GM19193 (cell line): ENCODE measurements at regions not wholly inside any gene's neighbourhood (a gene's known extent, or its start where the extent isn't known, plus 50 kb on each side); places are given as distances from the start of the nearest gene placed in this dataset.

ENCODE experiments used
- POLR2A ChIP-seq: IDR thresholded peaks from 4 replicates; pipeline ENCODE4 v1.6.1; 2011; ENCODE audit not compliant: insufficient read depth, insufficient read length; ENCODE audit errors: extremely low read depth

DNA sequence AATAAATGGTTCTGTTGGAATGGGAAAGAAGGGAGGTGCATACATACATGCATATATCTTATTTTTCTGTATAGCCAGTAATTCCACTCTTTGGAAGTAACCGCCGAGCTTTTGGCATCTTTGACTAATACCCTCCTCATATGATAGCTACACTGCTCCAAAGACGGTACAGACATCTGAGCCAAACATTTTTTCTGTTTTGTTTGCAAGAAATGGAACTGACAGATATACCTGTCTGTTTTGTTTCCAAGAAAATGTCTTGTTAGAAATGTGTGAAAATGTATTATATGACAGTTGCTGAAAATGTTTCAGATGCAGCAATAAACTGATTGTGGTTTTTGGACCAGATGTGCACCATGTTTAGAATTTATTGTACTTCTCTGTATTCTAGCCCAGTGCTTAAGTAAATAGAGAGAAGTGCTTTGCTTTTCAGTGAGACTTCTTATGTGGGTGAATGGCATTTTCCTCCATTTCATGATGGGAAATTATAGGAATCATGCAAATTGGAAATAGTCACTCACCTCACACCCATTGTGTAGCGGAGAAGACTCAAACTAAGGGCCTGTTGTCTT is 396.9 kb downstream of the KCNRG start:
- TF ChIP-seq POLR2A: no peak

- TF ChIP-seq POLR2A: no peak
Measured at GRCh38 chr13:50414640-50415039, 399.4 kb downstream of the KCNRG start.

DNA sequence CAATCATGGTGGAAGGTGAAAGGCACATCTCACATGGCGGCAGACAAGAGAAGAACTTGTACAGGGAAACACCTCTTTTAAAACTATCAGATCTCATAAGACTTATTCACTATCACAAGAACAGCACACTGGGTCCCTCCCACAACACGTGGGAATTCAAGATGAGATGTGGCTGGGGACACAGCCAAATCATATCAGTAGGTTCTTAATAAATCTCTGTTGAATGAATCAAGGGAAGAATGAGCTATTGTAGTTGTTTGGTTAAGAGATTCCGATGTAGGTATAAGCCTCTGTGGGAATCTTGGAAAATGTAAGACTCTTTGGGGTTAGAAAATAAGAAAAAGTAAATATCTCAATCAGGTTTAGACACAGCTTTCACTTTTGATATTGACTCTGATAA is 400.2 kb downstream of the KCNRG start:
- TF ChIP-seq POLR2A: no peak

GRCh38 chr13:50417597-50417996 is 402.4 kb downstream of the KCNRG start:
- no peak for TF ChIP-seq POLR2A

GRCh38 chr13:50419331-50419865 is 404.2 kb downstream of the KCNRG start:
- TF ChIP-seq POLR2A: no peak

- TF ChIP-seq POLR2A: no peak
Measured at GRCh38 chr13:50419896-50420295, 404.7 kb downstream of the KCNRG start.

GRCh38 chr13:50420718-50421472 is 405.7 kb downstream of the KCNRG start:
- no peak for TF ChIP-seq POLR2A

DNA sequence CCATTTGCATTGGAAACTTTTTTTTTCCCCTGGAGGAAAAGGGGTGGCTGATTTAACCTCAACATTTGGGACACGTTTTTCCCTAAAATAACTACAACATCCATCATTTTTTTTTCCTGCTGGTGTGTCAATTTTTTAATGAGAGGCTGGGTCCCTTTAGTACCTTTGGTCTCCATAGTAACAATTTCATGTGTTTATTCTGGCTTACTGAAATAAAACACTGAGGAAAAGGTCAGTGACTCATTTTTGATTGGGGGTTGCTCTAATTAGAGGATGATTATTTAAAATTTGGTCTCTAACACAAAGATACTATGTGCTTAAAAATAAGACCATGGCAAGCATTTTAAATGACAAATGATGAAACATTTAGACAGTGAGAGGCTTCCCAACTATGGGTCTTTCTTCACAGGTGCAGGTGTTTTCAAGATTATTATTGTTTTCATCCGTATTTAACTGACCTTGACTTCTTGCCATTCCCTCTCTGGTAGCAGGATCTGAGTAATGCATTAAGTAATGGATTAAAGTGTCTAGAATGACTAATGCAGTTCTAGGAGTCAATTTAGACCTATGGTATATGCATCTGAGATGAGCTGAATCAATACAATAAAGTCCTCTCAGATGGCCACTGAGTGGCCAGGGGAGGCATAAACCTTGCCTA is 406.4 kb downstream of the KCNRG start:
- no peak for TF ChIP-seq POLR2A

DNA sequence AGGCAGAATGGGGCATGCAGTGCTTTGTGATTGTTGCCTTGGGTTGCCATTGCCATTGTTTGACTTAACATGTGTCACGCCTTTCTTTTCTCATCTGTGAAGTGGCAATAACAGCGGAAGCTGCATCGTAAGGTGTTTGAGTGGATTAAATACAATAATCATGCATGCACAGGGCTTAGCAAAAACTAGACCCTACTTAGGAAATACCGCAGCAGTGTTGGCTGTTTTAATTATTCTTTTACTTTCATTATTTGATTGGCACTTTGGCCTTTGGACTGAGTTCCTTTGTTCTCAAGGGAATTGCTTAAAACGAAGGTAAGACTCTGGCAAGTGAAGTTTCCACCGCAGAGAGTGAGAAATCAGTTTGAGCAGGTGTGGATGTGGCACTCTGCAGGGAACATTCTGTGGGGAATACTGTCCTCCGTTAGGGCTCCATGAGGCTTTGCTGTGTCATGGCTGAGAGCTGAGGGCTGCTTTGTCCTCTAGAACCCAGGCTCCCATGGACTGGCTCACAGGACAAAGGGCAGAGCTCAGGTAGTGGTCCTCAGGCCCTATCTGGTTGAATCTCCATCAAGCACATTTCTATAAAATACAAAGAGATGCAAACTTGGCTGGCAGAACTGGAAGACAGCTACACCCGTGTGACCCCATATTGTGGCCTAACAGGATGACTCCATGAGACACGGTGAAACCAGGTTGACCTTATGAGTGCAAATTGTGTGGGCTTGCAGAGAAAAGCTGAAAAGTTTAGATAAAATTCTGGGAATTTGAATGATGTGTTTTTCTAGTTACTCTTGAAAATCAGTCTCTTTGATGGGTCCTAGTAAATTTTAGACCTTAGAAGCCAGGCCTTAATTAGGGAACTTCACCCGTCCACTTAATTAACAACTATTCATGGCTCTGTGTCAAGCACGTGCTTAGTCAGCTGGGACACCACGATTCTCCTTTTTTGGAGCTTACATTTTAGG is 407.2 kb downstream of the KCNRG start:
- TF ChIP-seq POLR2A: no peak

- TF ChIP-seq POLR2A: no peak
Measured at GRCh38 chr13:50424993-50425392, 409.7 kb downstream of the KCNRG start.

DNA sequence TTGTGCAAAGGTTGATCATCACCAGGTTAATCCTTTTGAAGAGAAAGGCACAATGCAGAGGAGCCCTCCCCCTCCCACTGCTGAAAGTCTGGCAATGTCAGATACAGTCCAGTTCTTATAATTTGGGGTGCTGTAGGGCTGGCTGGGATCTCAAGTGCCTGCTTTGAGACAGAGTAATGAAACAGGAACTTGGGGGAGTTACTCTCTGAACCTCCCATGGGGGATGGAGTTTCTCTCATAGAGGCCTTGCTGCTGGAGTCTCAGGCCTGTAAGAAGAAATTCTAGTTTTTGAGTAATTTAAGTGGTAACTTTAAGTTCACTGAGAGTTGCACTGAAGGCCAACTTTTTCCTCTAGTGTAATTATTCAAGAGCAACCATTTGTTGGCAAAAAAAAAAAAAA is 410.5 kb downstream of the KCNRG start:
- TF ChIP-seq POLR2A: no peak

- TF ChIP-seq POLR2A: no peak
Measured at GRCh38 chr13:50426927-50427326, 411.7 kb downstream of the KCNRG start.

DNA sequence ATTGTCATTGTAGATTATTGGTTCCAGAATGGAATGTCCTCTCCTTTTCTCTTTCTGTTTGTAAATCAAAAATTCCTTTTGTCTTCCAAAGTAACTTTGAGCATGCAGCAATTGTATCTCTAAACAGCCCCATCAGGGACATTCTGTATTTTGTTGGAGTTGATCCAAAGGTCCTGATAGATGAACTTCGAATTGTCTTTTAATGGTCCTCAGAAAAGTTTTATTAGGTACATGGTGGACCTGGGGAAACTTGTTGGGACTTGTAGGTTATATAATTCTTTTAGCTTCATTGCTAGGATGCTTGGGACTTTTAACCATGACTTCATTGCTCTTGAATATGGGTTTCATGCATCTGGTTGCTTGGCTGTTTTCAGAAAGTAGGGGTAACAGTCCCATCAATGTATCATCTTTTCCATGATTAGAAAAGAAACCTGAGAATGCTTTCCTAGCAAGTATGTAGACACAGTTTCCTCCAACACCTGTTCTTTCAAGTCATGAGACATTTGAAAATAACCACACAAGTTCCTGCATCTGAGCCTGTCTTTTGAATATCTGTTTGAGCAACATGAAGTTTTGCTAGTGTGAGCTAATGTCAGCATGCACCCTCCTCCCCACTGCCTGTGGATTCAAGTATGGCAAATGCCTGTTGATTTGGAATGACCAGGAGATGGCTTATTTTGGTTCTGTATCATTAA is 413.1 kb downstream of the KCNRG start:
- no peak for TF ChIP-seq POLR2A

DNA sequence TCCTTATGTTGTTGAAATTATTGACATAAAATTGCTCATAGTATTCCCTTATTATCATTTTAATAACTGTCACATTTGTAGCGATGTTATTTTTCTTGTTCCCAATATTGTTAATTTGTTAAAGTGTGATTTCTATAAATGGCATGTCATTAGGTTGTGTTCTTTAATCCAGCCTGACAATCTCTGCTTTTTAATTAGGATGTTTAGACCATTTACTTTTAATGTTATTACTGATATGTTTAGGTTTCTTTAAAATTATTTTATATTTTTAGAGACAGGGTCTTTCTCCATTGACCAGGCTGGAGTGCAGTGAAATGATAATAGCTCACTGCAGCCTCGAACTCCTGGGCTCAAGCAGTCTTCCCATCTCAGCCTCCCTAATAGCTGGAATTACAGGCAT is 408.5 kb downstream of the DLEU7 start:
- no peak for TF ChIP-seq POLR2A
